K562 (cell line): ENCODE measurements at regions not wholly inside any gene's neighbourhood (a gene's known extent, or its start where the extent isn't known, plus 50 kb on each side); places are given as distances from the start of the nearest gene placed in this dataset.

Experiments
- TF ChIP-seq, protein P1 (sequence below), 2 experiments: fragments of 450-650 bp in 1 of 2; sonication (generic) in 1 of 2; formaldehyde crosslinking in 1 of 2; IDR thresholded peaks; 2 replicates each; pipeline versions ENCODE4 v1.7.1 to v1.9.0; 2016 to 2022; ENCODE audit warnings: inconsistent platforms in 1 of 2, mild to moderate bottlenecking in 1 of 2, missing genetic modification reagents in 1 of 2

DNA sequence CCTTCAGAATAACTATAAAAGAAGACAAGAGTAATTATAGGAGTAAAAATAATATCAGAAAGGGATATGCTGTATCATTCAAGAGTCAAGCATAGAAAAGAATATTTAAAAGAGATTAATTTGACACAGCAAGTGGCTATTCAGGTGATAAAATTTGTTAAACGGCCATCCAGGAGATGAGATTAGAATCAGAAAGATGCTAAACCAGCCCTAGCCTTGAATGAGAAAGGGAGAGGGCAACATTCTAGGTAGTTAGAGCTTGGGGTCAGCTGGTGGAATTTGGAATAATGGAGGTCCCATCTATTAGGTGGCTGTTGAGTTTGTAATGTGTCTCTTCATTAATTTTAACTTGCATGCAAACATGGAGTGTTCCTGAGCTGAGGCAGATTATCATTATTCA lies 350.5 kb upstream of the PABPC4L start (continued):
- TF ChIP-seq, protein P1, sequence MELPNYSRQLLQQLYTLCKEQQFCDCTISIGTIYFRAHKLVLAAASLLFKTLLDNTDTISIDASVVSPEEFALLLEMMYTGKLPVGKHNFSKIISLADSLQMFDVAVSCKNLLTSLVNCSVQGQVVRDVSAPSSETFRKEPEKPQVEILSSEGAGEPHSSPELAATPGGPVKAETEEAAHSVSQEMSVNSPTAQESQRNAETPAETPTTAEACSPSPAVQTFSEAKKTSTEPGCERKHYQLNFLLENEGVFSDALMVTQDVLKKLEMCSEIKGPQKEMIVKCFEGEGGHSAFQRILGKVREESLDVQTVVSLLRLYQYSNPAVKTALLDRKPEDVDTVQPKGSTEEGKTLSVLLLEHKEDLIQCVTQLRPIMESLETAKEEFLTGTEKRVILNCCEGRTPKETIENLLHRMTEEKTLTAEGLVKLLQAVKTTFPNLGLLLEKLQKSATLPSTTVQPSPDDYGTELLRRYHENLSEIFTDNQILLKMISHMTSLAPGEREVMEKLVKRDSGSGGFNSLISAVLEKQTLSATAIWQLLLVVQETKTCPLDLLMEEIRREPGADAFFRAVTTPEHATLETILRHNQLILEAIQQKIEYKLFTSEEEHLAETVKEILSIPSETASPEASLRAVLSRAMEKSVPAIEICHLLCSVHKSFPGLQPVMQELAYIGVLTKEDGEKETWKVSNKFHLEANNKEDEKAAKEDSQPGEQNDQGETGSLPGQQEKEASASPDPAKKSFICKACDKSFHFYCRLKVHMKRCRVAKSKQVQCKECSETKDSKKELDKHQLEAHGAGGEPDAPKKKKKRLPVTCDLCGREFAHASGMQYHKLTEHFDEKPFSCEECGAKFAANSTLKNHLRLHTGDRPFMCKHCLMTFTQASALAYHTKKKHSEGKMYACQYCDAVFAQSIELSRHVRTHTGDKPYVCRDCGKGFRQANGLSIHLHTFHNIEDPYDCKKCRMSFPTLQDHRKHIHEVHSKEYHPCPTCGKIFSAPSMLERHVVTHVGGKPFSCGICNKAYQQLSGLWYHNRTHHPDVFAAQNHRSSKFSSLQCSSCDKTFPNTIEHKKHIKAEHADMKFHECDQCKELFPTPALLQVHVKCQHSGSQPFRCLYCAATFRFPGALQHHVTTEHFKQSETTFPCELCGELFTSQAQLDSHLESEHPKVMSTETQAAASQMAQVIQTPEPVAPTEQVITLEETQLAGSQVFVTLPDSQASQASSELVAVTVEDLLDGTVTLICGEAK (IDR thresholded peaks at IDR 0.05) = no peak
- TF ChIP-seq, protein P1 (CRISPR knock-in tag; IDR thresholded peaks at IDR 0.05) = no peak
- TF ChIP-seq, all 486 proteins: peak for 0
